ENCODE measurements at regions not wholly inside any gene's neighbourhood (a gene's known extent, or its start where the extent isn't known, plus 50 kb on each side); places are given as distances from the start of the nearest gene placed in this dataset.

DNA sequence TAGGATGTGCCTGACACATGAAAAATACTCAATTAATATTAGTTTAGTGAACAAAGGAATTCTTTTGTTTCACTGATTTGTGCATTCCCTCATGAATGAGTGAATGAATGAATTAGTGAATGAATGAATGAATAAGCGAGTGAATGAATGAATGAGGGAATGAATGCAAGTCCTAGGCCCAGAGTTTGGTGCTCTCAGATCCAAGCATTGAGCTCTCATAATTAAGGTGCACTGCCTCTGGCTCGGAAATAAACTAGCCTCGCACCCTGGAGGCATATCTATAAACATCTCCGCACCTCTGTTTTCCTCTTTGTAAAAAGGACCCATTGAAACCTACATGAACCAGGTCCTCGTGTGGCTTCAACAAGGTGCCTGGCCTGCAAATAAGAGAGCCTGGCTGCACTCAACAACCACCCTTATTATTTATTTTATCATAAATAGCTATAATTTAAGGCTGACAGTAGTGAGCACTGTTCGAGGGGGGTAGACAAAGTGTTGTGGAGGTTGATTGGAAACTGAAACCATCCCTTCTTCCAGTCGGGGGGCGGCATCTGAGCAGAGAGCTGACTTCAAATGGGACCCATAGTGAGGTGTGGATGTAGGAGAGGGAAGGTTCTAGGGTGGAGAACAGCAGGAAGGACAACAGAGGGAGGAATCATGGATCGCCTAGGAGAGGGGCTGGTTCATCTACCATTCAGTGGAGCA is 316.8 kb downstream of the BCL11B start:
- no peak for DNase-seq (ENCODE audit: low spot score)
- H3K36me3 ChIP-seq (ENCODE audit: low read depth), result no peaks in the 10 kb centered on the region
- H3K9me3 ChIP-seq (ENCODE audit: severe bottlenecking), result no peaks in the 10 kb centered on the region
- no peaks in the 10 kb centered on the region for H3K27me3 ChIP-seq (ENCODE audit: insufficient read depth, poor library complexity, severe bottlenecking)
- TF ChIP-seq, protein P1, sequence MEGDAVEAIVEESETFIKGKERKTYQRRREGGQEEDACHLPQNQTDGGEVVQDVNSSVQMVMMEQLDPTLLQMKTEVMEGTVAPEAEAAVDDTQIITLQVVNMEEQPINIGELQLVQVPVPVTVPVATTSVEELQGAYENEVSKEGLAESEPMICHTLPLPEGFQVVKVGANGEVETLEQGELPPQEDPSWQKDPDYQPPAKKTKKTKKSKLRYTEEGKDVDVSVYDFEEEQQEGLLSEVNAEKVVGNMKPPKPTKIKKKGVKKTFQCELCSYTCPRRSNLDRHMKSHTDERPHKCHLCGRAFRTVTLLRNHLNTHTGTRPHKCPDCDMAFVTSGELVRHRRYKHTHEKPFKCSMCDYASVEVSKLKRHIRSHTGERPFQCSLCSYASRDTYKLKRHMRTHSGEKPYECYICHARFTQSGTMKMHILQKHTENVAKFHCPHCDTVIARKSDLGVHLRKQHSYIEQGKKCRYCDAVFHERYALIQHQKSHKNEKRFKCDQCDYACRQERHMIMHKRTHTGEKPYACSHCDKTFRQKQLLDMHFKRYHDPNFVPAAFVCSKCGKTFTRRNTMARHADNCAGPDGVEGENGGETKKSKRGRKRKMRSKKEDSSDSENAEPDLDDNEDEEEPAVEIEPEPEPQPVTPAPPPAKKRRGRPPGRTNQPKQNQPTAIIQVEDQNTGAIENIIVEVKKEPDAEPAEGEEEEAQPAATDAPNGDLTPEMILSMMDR (IDR thresholded peaks at IDR 0.05; ENCODE audit: poor library complexity, severe bottlenecking), result no peak
- ATAC-seq (ENCODE audit: low read depth), result no peak
- H3K4me3 ChIP-seq (ENCODE audit: severe bottlenecking), result no peak overlapping the region
- no peak overlapping the region for H3K27ac ChIP-seq (ENCODE audit: poor library complexity, severe bottlenecking)
- peaks cover 39% of the 10 kb centered on the region for H3K4me1 ChIP-seq (ENCODE audit: insufficient read depth, poor library complexity, severe bottlenecking)

GRCh38 chr14:98955741-98956070 is 316.3 kb downstream of the BCL11B start:
- peaks cover 39% of the 10 kb centered on the region for H3K4me1 ChIP-seq (ENCODE audit: insufficient read depth, poor library complexity, severe bottlenecking)
- TF ChIP-seq, protein P1 (IDR thresholded peaks at IDR 0.05; ENCODE audit: poor library complexity, severe bottlenecking), result no peak
- H3K9me3 ChIP-seq (ENCODE audit: severe bottlenecking), result no peaks in the 10 kb centered on the region
- no peak overlapping the region for H3K4me3 ChIP-seq (ENCODE audit: severe bottlenecking)
- no peaks in the 10 kb centered on the region for H3K36me3 ChIP-seq (ENCODE audit: low read depth)
- H3K27me3 ChIP-seq (ENCODE audit: insufficient read depth, poor library complexity, severe bottlenecking), result no peaks in the 10 kb centered on the region
- DNase-seq (ENCODE audit: low spot score) (no peak), ATAC-seq (ENCODE audit: low read depth) (no peak)
- H3K27ac ChIP-seq (ENCODE audit: poor library complexity, severe bottlenecking), result no peak overlapping the region

GRCh38 chr14:98956181-98956580 is 315.8 kb downstream of the BCL11B start:
- H3K27ac ChIP-seq (ENCODE audit: poor library complexity, severe bottlenecking), result no peak overlapping the region
- peaks cover 39% of the 10 kb centered on the region for H3K4me1 ChIP-seq (ENCODE audit: insufficient read depth, poor library complexity, severe bottlenecking)
- H3K9me3 ChIP-seq (ENCODE audit: severe bottlenecking), result no peaks in the 10 kb centered on the region
- no peak overlapping the region for H3K4me3 ChIP-seq (ENCODE audit: severe bottlenecking)
- no peaks in the 10 kb centered on the region for H3K36me3 ChIP-seq (ENCODE audit: low read depth)
- H3K27me3 ChIP-seq (ENCODE audit: insufficient read depth, poor library complexity, severe bottlenecking), result no peaks in the 10 kb centered on the region
- ATAC-seq (ENCODE audit: low read depth), result no peak
- DNase-seq (ENCODE audit: low spot score), result peak; percentile 39
- TF ChIP-seq, protein P1 (IDR thresholded peaks at IDR 0.05; ENCODE audit: poor library complexity, severe bottlenecking), result no peak

DNA sequence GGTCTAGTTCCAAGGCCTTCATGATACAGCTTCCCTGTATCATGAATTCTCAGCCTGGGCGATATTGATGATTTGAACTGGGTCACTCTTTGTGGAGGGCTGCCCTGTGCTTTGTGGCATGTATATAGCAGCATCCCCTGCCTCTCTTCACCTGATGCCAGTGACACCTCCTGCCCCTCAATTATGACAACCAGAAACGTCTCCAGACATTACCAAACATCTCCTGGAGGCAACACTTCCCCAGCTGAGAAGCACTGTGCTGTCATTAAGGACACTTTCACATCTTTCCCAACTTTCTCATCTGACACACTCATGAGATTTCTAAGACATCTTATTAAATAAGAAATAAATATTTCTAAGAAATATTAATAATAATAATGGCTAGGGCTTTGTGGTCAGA is 315.3 kb downstream of the BCL11B start:
- peak overlapping the region; percentile 59 for H3K27ac ChIP-seq (ENCODE audit: poor library complexity, severe bottlenecking)
- TF ChIP-seq, protein P1 (IDR thresholded peaks at IDR 0.05; ENCODE audit: poor library complexity, severe bottlenecking), result no peak
- H3K4me1 ChIP-seq (ENCODE audit: insufficient read depth, poor library complexity, severe bottlenecking), result peaks cover 39% of the 10 kb centered on the region
- no peaks in the 10 kb centered on the region for H3K9me3 ChIP-seq (ENCODE audit: severe bottlenecking)
- no peaks in the 10 kb centered on the region for H3K36me3 ChIP-seq (ENCODE audit: low read depth)
- no peak overlapping the region for H3K4me3 ChIP-seq (ENCODE audit: severe bottlenecking)
- peak; percentile 15 for DNase-seq (ENCODE audit: low spot score)
- ATAC-seq (ENCODE audit: low read depth), result no peak
- H3K27me3 ChIP-seq (ENCODE audit: insufficient read depth, poor library complexity, severe bottlenecking), result no peaks in the 10 kb centered on the region

All from RWPE2 (cell line).